GM21576 (cell line): ENCODE measurements at regions not wholly inside any gene's neighbourhood (a gene's known extent, or its start where the extent isn't known, plus 50 kb on each side); places are given as distances from the start of the nearest gene placed in this dataset.
"Not testable (repeated sequence)": the region's sequence is repeated elsewhere in the genome, so short reads cannot be mapped to it uniquely, and the experiment has no call there.

Experiments used
- ATAC-seq: cut with Tn5 transposase; IDR thresholded peaks from one replicate; pipeline ENCODE4 v1.9.1; 2021; ENCODE audit warnings: mild to moderate bottlenecking, moderate library complexity; ENCODE audit not compliant: unreplicated experiment

DNA sequence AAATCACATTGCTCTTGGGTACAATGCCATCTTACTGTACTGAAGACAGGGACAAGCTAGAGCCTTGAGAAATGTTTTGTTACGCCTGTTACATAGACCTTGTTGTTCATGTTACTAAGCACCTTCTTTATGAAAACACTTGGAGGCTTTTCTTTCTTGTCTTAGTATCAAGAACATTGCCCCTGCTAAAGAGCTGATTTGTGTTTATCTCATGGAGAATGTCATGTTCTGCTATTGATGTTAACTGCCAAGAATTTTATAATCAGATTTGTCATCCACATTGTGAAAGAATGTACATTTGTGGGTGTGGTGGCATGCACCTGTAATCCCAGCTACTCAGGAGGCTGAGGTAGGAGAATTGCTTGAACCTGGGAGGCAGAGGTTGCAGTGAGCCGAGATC, 431.3 kb upstream of the MDFIC2 start:
- no peak for ATAC-seq

DNA sequence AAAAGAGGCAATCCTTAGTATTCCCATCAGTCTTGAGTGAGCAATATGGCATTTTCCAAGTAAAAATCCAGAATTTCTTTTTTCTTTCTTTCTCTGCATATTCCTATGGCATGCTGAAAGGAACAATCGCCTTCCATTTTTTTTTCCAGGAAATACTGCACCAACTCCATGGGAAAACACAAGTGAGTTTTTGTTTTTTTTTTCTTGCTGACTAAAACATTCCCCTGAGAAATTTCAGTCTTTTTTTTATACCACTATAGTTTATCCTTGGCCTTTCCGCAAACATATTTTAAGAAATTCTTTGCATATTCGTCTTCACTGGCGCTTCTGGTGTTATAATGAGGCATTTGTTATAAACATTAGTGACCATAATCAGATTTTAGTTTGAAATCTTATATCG, 429.6 kb upstream of the MDFIC2 start:
- no peak for ATAC-seq

DNA sequence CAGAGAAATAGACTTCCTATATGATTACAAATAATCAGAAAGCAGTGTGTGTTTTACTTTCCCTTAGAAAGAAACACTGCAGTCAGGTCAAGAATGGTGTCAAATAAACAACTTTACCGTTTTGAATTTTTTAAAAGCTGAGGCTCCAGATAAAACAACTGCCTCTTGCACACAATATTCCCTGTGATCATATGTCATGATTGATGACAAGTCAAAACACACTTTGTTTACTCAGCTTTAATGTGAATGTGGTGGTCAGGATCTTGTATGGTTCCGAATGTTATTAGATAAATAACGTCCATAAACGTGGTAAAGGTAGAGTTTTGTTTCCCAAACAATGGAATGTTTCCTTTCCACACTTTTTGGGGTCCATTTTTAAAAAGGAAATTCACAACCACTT, 428.4 kb upstream of the MDFIC2 start:
- ATAC-seq, result no peak

DNA sequence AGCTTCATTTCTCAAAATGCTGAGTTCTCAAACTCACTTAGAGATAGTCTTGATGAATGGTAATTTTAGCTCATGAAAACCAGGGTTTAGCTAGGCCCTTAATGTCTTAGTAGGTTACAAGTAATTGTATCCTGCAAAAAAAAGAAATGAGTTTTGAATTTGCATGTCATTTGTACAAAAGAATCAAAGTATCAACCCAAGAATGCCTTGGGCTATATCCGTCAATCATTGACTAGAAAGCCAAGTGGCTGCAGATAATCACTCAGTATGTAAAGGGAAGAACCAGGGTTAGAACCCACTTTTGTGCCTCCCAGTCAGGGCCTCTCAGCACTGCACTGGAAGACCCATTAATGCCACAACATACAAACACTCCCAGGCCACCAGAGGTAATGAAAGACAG, 427.6 kb upstream of the MDFIC2 start:
- no peak for ATAC-seq

DNA sequence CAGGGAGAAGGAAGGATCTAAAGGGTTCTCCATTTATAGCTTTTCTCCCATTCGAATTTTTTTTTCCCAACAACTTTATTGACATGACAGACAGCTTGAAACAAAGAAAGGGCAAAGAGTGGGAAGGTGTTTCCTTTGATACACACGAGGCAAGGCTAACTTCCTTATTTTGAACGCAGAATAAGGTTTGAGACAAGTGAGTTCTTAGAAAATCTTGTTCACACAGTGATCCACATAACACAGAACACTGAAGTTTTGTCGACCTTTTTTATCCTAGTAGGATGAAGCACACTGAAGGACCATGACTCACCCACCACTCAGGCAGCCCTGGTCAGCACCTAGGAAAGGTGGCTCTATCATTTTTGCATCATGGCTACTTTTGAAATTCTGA, 425.8 kb upstream of the MDFIC2 start:
- ATAC-seq, result no peak

DNA sequence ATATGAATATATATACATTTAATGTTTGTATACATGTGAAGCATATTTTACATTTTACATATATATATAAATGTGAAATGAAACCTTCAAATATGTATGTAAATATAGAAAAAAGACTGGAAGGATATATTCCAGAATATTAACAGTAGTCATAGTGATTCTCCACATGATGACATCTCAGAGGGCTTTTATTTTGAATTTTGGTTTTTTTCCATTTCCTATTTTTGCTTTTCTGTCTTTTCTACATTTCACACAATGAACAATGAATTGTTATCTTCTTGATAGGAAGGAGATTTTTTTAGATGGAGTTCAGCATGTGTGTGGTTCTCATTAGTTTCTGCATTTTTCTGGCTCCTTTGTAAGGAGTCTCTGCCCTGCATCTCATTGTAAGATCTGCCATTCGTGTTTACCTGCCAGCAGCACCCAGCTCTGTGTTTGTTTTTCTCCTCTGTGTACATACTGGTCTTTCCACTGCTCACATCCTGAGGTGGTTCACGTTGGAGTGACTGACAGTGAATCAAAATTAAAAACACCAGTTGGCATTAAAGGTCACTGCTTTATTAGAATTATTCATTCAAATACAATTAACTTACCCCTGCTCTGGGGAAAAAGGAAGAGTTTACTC, 425.3 kb upstream of the MDFIC2 start:
- no peak for ATAC-seq

DNA sequence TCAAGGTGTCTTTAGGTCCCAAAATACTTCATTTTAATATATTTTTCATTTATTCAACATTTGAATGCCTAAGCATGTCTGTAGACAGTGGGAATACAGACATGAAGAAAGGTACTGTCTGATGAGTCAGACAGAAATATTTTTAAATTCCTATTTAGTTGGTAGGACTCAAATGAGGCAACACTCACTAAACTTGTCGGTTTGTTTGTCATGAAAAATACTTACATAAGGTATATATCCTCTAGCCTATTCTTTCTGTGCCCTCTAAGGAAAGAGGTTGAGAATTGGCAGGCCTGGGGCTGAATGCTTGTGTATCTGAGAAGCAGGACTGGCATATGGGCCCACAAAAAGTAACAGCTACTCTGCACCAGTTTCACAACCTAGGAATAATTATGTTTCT, 423.6 kb upstream of the MDFIC2 start:
- no peak for ATAC-seq

DNA sequence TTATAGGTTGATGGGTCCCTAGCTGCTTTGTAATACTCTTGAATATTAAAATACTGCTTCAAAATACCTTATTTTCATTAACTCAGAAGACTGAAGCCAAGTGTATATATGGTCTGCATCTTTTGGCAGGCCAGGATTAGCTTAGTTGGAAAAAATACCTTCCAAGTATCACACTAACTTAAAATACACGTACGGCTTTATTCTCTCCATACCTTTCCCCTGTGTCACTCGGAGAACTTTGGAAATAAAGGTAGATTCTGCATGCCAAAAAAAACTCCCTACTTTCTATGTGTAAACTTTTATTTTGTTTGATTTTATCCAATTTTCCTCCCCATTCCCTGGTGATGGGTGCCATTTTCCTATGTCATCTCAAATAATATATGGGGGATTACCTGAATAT, 422.3 kb upstream of the MDFIC2 start:
- ATAC-seq, result no peak

DNA sequence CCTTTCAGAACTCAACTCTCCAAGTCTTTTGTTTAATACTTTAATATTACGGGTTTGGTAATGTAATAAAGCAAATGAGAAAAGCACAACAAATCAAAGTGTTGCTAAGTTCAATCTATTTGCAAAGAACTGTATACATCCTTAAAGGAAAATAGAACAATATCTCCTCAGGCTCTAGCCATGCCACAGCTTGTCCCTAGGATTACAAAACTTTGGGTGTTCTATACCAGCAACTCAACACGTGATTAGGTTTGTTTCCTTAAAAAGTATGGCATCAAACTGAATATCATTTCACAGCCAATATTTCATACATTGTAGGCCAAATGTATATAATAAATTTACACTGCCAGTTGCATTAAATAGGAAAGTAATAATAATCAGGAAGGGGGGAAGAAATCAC, 418.6 kb upstream of the MDFIC2 start:
- ATAC-seq, result no peak

DNA sequence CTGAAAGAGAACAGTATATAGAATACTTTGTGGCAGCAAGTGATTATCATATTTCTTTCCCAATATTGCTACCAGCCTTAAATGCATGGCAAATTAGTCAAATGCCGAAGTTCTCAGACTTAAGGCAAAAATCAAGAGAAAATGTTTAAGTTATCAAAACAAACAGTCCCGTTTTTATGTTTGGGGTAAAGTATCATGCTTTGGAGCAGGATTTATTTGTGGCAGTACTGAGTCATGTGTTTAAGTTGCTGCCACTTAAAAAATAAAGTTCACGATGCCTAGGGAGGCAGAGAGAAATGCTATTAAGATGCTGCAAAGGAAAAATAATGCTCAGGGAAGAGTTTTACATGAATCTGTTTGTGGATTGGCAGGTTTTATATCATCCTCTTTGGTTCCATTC, 417.4 kb upstream of the MDFIC2 start:
- ATAC-seq, result no peak

DNA sequence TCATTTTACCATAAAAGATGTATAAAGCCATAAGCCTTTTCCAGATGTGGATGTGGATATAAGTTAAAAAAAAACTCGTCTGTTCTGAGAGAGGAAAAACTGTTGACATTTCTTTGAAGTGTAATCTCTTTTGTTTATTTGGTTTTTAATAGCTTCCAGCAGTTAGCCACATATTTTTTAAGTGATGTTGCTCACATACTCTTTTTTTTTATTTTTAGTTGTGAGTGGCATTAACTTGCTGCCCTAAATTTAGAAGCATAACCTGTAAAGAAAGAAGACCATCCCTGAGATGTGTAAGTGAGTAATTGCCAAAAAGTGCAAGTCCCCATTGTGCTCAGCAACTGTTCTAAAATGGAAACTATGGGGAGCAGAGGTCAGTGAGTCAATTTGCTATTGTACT, 415.9 kb upstream of the MDFIC2 start:
- no peak for ATAC-seq

DNA sequence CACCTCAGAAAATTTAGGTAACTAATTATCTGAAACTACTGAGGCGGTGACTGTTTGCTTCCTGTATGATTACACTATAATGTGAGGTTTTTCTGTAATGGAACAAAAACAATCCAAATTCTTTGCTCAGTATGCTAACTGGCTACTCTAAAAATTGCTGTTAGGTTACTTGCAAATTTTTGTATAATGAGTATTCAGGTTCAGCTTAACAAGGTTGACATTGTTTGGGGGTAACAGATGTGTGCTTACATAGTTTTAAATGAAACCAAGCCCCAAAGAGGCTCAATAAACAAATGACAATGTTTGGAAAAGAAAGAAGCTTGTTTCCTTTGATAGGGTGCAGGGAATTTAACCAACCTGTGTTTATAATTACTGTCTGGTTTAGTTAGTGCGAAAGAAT, 414.5 kb upstream of the MDFIC2 start:
- no peak for ATAC-seq

DNA sequence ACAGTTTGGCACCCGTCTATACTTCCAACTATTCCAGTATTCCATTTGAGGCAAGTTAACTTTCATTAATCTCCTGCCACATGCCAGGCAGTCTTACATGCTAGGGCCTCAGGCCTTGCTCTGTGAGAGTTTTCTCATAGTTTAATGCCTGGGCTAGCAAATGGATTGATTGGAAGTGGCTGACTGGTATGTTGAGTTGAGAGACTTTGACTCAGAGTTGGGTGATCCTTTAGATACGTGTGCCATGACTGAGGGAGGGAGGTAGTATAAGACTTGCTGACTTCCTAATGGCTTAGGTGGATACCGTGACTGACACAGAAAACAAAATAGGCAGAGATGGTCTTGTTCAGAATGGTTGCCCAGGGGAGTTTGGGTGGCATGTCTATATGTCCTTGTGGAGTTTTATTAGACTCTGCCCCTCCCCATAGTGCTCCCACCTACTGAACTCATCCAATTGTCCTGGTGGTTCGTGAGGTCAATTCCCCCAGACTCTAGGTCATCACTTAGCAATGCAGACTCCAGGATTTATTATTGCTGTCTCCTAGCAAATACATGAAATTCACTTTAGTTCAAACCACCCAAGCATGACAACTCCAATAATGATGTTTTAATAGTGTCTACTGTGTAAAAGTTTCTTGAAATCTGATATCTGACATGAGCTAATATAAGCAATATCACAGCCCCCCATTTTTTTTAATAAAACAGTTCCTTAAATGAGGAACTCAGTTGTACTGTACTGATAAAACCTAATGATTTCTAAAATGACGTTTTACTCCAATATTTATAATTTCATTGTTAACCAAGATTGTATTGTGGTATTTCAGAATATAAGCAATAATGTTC, 413.9 kb upstream of the MDFIC2 start:
- ATAC-seq, result no peak

DNA sequence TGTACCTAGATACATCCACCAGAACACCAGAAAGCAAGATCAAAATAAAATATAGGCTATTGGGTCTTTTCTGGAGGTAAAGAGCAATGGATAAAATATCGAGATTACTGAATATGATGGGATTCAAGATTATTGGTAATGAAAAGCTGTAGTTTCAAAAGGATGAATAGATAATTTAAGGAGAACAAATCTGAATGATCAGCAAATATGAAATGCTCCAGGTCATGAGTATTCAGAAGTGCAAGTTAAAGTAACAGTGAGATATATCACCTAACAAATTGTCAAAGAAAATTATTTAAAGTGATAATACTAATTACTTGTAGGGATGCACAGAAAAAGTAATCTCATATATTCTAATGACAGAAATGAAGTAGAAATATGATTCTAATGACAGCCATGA, 409.6 kb upstream of the MDFIC2 start:
- no peak for ATAC-seq

DNA sequence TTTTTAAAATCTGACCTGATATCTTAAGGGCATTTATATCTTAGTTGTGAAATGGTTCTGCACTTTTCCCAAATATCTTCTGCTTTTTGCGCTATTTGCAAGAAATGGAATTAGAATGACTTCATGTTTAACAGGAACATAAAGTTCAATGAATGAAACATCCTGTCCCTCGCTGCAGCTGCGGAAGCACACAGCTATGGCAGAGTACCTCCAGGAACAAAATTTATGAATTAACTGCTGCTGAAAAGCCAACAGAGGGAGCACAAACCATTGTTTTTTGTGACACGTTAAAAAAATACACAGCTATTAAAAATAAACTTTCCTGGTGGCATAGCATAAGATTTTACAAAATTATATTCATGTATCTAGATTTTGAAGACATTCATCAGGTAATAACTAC, 404.4 kb upstream of the MDFIC2 start:
- no peak for ATAC-seq

DNA sequence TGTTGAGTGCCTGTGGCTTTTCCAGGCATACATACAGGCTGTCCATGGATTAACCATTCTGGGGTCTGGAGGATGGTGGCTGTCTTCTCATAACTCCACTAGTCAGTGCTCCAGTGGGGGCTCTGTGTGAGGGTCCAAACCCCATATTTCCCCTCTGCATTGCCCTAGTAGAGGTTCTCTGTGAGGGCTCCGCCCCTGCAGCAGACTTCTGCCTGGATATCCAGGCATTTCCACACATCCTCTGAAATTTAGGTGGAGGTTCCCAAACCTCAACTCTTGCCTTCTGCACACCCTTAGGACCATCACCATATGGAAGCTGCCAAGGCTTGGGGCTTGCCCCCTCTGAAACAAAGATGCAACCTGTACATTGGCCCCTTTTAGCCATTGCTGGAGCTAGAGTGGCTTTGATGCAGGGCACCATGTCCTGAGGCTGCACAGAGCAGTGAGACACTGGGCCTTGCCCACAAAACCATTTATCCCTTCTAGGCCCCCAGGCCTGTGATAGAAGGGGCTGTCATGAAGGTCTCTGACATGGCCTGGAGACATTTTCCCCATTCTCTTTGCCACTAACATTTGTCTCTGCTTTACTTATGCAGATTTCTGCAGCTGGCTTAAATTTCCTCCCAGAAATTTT, 400.1 kb upstream of the MDFIC2 start:
- no peak for ATAC-seq

DNA sequence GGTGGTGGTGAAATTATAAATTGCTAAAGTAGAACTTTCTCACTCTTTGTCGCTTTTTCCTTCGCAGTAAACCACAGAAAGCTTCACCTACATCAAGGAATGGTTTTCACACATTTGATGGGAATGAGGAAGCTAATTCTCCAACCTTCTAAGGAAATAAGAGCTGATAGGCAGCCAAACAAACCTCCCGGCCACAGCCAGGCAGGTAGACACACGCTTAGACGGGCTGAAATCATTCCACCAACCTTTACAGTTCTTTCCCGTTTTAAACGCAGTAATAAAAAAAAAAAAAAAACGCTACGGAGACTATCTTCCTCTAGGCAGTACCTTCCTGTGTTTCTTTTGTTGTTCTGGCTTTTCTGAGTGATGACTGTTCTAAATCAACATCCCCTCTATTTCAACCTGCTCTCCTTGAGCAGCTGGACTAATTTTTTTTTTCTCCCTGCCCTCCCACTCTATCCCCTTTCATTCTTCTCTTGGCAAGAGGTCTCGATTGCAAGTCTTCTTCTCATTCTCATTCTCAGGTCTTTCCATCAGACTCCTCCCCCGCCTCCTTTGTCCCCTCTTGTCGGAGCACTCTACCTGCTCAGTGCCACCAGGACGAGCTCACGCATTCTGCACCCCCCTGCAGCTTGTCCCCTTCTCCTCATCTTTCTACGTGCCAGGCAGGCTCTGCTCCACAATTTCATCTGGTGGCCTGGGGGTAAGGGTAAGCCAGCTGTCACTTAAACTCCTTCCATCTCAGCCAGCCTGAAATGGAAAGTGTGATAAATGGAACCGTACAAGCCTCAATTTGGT, 391.1 kb upstream of the MDFIC2 start:
- ATAC-seq, result no peak

DNA sequence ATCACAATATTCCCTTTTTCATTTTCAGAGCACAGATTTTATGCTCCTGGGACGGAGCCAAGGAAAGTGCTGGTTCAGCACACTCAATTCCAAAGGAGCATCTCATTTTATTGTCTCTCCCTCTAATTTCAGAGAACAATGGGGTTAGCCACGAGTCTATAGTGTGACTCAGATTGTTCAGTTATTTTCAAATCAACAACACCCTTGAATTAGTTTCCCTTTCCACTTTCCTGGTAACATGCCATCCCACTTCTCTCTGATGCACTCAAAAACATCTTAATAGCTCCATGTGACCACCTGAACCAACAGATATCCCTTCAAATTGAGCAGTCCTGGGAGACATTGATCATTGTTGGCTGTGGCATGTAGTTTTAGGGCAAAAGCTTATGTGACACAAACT, 389.7 kb upstream of the MDFIC2 start:
- no peak for ATAC-seq

DNA sequence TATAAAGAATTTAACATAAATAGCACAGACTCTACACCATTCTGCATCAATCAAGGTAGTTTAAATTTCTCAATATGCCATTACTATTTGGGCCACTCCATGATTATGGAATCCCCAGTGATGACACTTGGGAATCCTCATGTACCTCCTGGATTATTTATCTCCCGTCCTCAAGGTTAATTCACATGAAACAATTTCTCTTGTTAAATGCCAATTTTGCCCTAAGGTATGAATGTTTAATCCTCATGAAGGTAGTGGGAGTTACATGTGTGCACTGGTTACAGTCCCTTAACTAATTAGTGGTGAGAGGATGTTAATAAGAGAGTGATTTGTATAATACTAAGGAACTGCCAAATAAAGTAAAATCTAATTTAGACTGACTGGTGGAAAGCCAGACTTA, 372.3 kb upstream of the MDFIC2 start:
- no peak for ATAC-seq

DNA sequence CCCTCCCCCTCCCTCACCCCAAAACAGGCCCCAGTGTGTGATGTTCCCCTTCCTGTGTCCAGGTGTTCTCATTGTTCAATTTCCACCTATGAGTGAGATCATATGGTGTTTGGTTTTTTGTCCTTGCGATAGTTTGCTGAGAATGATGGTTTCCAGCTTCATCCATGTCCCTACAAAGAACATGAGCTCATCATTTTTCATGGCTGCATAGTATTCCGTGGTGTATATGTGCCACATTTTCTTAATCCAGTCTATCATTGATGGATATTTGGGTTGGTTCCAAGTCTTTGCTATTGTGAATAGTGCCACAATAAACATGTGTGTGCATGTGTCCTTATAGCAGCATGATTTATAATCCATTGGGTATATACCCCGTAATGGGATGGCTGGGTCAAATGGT, 363.4 kb upstream of the MDFIC2 start:
- ATAC-seq, result not testable (repeated sequence)

DNA sequence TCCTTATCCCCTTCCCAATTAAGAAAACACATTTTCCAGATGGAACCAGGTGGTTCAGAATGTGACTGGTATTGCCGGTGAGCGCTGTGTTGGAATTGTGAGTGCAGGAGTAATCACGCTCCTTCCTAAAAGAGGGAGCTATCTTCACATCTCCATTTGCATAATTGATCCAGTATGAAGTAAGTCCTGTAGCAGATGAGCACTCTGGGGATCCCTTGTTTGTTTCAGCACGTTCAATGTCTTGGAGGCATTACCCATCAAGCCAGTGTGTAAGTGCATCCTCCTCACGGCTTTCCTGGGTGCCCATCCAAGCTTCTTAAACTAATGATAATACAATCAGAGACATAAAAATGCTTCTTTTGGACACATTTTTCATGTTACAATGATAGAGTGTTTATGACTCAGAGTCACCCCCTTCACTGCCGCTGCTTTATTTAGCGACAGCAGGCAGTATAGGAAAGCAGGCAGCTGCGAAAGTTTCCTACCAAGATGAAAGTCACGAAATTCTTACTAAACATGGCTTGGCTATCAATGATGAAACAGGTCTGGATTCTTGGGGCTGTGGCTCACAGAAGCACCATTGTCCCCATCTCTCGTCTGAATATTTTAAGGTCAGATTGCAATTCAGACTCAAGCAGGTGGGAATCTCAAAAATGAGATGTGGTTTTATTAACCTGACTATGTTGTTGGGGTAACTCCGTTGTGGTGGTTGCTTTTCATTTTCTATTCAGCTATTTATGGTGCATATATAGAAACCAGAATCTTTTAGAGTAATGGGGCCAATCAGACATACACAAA, 346.3 kb upstream of the MDFIC2 start:
- ATAC-seq, result no peak
